ENCODE measurements at regions not wholly inside any gene's neighbourhood (a gene's known extent, or its start where the extent isn't known, plus 50 kb on each side); places are given as distances from the start of the nearest gene placed in this dataset.

- Histone ChIP-seq H2AFZ (ENCODE audit: insufficient read depth, low read length, poor library complexity) (no peak overlapping the region), H2BK12ac (ENCODE audit: low read length) (no peak overlapping the region), H3K79me2 (ENCODE audit: control insufficient read depth, insufficient read depth, low read length, poor library complexity) (no peaks in the 10 kb centered on the region), H3K18ac (ENCODE audit: low read length) (no peak overlapping the region), H3K4me3 (ENCODE audit: low read depth, low read length) (no peak overlapping the region), H3K27ac (ENCODE audit: low read depth, low read length) (no peak overlapping the region), H3K79me1 (ENCODE audit: low read length) (no peaks in the 10 kb centered on the region), H4K8ac (ENCODE audit: low read depth, low read length) (no peak overlapping the region), H3K27me3 (ENCODE audit: insufficient read depth, low read length) (no peaks in the 10 kb centered on the region), H3K23ac (ENCODE audit: low read length) (no peak overlapping the region), H3K4ac (ENCODE audit: low read depth, low read length) (no peak overlapping the region), H3K14ac (ENCODE audit: low read length) (no peak overlapping the region), H3K9me3 (ENCODE audit: insufficient read depth, low read depth, low read length) (no peaks in the 10 kb centered on the region), H2AK5ac (ENCODE audit: low read length) (no peak overlapping the region), H3K36me3 (ENCODE audit: control insufficient read depth in 1 of 2, insufficient read depth in 2 of 2, low read length in 2 of 2) (no peaks in the 10 kb centered on the region), H2BK120ac (ENCODE audit: insufficient read depth, low read length, poor library complexity) (no peak overlapping the region), H3K4me2 (ENCODE audit: low read length) (no peak overlapping the region), H3K9ac (ENCODE audit: low read length) (no peak overlapping the region), H4K91ac (ENCODE audit: low read depth, low read length) (no peak overlapping the region), H3K4me1 (ENCODE audit: control insufficient read depth in 1 of 2, insufficient read depth in 2 of 2, low read length in 2 of 2) (peaks cover 0 to 2% of the 10 kb centered on the region in 2 experiments), H4K12ac (ENCODE audit: low read depth, low read length) (no peak overlapping the region), H2BK5ac (ENCODE audit: low read depth, low read length, poor library complexity) (no peak overlapping the region)
- WGBS (ENCODE audit: extremely low coverage, insufficient coverage, insufficient read length), result no CpG with 5 or more reads among the region's 1 CpG
- DNase-seq, result no peak
Observed at GRCh38 chr5:125660231-125660895, 762.8 kb upstream of the GRAMD2B start.

GRCh38 chr5:125661584-125661983, 761.6 kb upstream of the GRAMD2B start:
- no peak overlapping the region for H3K4ac ChIP-seq (ENCODE audit: low read depth, low read length)
- DNase-seq, result no peak
- no peak overlapping the region for H4K12ac ChIP-seq (ENCODE audit: low read depth, low read length)
- H2AFZ ChIP-seq (ENCODE audit: insufficient read depth, low read length, poor library complexity), result no peak overlapping the region
- H3K9ac ChIP-seq (ENCODE audit: low read length), result no peak overlapping the region
- H3K4me3 ChIP-seq (ENCODE audit: low read depth, low read length), result no peak overlapping the region
- H3K79me2 ChIP-seq (ENCODE audit: control insufficient read depth, insufficient read depth, low read length, poor library complexity), result no peaks in the 10 kb centered on the region
- H3K27me3 ChIP-seq (ENCODE audit: insufficient read depth, low read length), result no peaks in the 10 kb centered on the region
- no peak overlapping the region for H2BK120ac ChIP-seq (ENCODE audit: insufficient read depth, low read length, poor library complexity)
- H2BK5ac ChIP-seq (ENCODE audit: low read depth, low read length, poor library complexity), result no peak overlapping the region
- H4K91ac ChIP-seq (ENCODE audit: low read depth, low read length), result no peak overlapping the region
- H3K23ac ChIP-seq (ENCODE audit: low read length), result no peak overlapping the region
- no CpG with 5 or more reads among the region's 1 CpG for WGBS (ENCODE audit: extremely low coverage, insufficient coverage, insufficient read length)
- no peaks in the 10 kb centered on the region for H3K79me1 ChIP-seq (ENCODE audit: low read length)
- no peaks in the 10 kb centered on the region for H3K9me3 ChIP-seq (ENCODE audit: insufficient read depth, low read depth, low read length)
- H3K4me1 ChIP-seq (ENCODE audit: control insufficient read depth in 1 of 2, insufficient read depth in 2 of 2, low read length in 2 of 2), result peaks cover 2 to 5% of the 10 kb centered on the region in 2 experiments
- no peak overlapping the region for H3K18ac ChIP-seq (ENCODE audit: low read length)
- H3K27ac ChIP-seq (ENCODE audit: low read depth, low read length), result no peak overlapping the region
- H3K4me2 ChIP-seq (ENCODE audit: low read length), result no peak overlapping the region
- H4K8ac ChIP-seq (ENCODE audit: low read depth, low read length), result no peak overlapping the region
- H3K14ac ChIP-seq (ENCODE audit: low read length), result no peak overlapping the region
- H2BK12ac ChIP-seq (ENCODE audit: low read length), result no peak overlapping the region
- H3K36me3 ChIP-seq (ENCODE audit: control insufficient read depth in 1 of 2, insufficient read depth in 2 of 2, low read length in 2 of 2), result no peaks in the 10 kb centered on the region
- no peak overlapping the region for H2AK5ac ChIP-seq (ENCODE audit: low read length)

- Histone ChIP-seq H3K9ac (ENCODE audit: low read length) (no peak overlapping the region), H3K79me2 (ENCODE audit: control insufficient read depth, insufficient read depth, low read length, poor library complexity) (no peaks in the 10 kb centered on the region), H4K91ac (ENCODE audit: low read depth, low read length) (no peak overlapping the region), H3K14ac (ENCODE audit: low read length) (no peak overlapping the region), H3K27me3 (ENCODE audit: insufficient read depth, low read length) (no peaks in the 10 kb centered on the region), H2BK5ac (ENCODE audit: low read depth, low read length, poor library complexity) (no peak overlapping the region), H4K8ac (ENCODE audit: low read depth, low read length) (no peak overlapping the region), H2AFZ (ENCODE audit: insufficient read depth, low read length, poor library complexity) (no peak overlapping the region), H2BK12ac (ENCODE audit: low read length) (no peak overlapping the region), H3K18ac (ENCODE audit: low read length) (no peak overlapping the region), H2BK120ac (ENCODE audit: insufficient read depth, low read length, poor library complexity) (no peak overlapping the region), H4K12ac (ENCODE audit: low read depth, low read length) (no peak overlapping the region), H3K23ac (ENCODE audit: low read length) (no peak overlapping the region), H3K9me3 (ENCODE audit: insufficient read depth, low read depth, low read length) (no peaks in the 10 kb centered on the region), H3K4me3 (ENCODE audit: low read depth, low read length) (no peak overlapping the region), H3K27ac (ENCODE audit: low read depth, low read length) (no peak overlapping the region), H3K4me1 (ENCODE audit: control insufficient read depth in 1 of 2, insufficient read depth in 2 of 2, low read length in 2 of 2) (peaks cover 0 to 10% of the 10 kb centered on the region in 2 experiments), H3K79me1 (ENCODE audit: low read length) (no peaks in the 10 kb centered on the region), H3K4ac (ENCODE audit: low read depth, low read length) (no peak overlapping the region), H3K4me2 (ENCODE audit: low read length) (no peak overlapping the region), H2AK5ac (ENCODE audit: low read length) (no peak overlapping the region), H3K36me3 (ENCODE audit: control insufficient read depth in 1 of 2, insufficient read depth in 2 of 2, low read length in 2 of 2) (no peaks in the 10 kb centered on the region)
- DNase-seq, result no peak
Observed at GRCh38 chr5:125668884-125669283, 754.3 kb upstream of the GRAMD2B start.

GRCh38 chr5:125673359-125673950, 749.8 kb upstream of the GRAMD2B start:
- Histone ChIP-seq H3K18ac (ENCODE audit: low read length) (no peak overlapping the region), H2AFZ (ENCODE audit: insufficient read depth, low read length, poor library complexity) (no peak overlapping the region), H3K4me1 (ENCODE audit: control insufficient read depth in 1 of 2, insufficient read depth in 2 of 2, low read length in 2 of 2) (peaks cover 0 to 5% of the 10 kb centered on the region in 2 experiments), H2BK120ac (ENCODE audit: insufficient read depth, low read length, poor library complexity) (no peak overlapping the region), H4K91ac (ENCODE audit: low read depth, low read length) (no peak overlapping the region), H4K8ac (ENCODE audit: low read depth, low read length) (no peak overlapping the region), H3K27me3 (ENCODE audit: insufficient read depth, low read length) (no peaks in the 10 kb centered on the region), H3K4me3 (ENCODE audit: low read depth, low read length) (no peak overlapping the region), H3K79me2 (ENCODE audit: control insufficient read depth, insufficient read depth, low read length, poor library complexity) (no peaks in the 10 kb centered on the region), H2AK5ac (ENCODE audit: low read length) (no peak overlapping the region), H3K4me2 (ENCODE audit: low read length) (no peak overlapping the region), H2BK12ac (ENCODE audit: low read length) (no peak overlapping the region), H3K79me1 (ENCODE audit: low read length) (no peaks in the 10 kb centered on the region), H4K12ac (ENCODE audit: low read depth, low read length) (no peak overlapping the region), H3K4ac (ENCODE audit: low read depth, low read length) (no peak overlapping the region), H3K9ac (ENCODE audit: low read length) (no peak overlapping the region), H3K36me3 (ENCODE audit: control insufficient read depth in 1 of 2, insufficient read depth in 2 of 2, low read length in 2 of 2) (no peaks in the 10 kb centered on the region), H3K14ac (ENCODE audit: low read length) (no peak overlapping the region), H3K27ac (ENCODE audit: low read depth, low read length) (no peak overlapping the region), H3K23ac (ENCODE audit: low read length) (no peak overlapping the region), H2BK5ac (ENCODE audit: low read depth, low read length, poor library complexity) (no peak overlapping the region), H3K9me3 (ENCODE audit: insufficient read depth, low read depth, low read length) (no peaks in the 10 kb centered on the region)
- no CpG with 5 or more reads among the region's 4 CpGs for WGBS (ENCODE audit: extremely low coverage, insufficient coverage, insufficient read length)
- DNase-seq, result no peak
